Fibroblast of lung (primary cell): ENCODE measurements at regions not wholly inside any gene's neighbourhood (a gene's known extent, or its start where the extent isn't known, plus 50 kb on each side); places are given as distances from the start of the nearest gene placed in this dataset.

ENCODE experiments used
- DNase-seq, 2 donors: peaks; one replicate each; pipeline versions ENCODE4 v3.0.0 to v3.0.0-alpha.2; 2010; ENCODE audit warnings: low read depth in 2 of 2
- H2AFZ ChIP-seq: 2 replicates; pipeline ENCODE4 v1.5.1; 2012; ENCODE audit warnings: low read length, control low read depth, inconsistent platforms
- H3K27ac ChIP-seq: 2 replicates; pipeline ENCODE4 v1.5.1; 2011; ENCODE audit warnings: low read length, control low read depth; ENCODE audit not compliant: insufficient read depth
- H3K27me3 ChIP-seq: 2 replicates; pipeline ENCODE4 v1.5.1; 2011; ENCODE audit warnings: mild to moderate bottlenecking, low read length; ENCODE audit not compliant: control insufficient read depth, insufficient read depth
- H3K36me3 ChIP-seq: 2 replicates; pipeline ENCODE4 v1.5.1; 2011; ENCODE audit warnings: low read length; ENCODE audit not compliant: control insufficient read depth, insufficient read depth
- H3K4me1 ChIP-seq: 2 replicates; pipeline ENCODE4 v1.5.1; 2011; ENCODE audit warnings: low read length; ENCODE audit not compliant: control insufficient read depth, insufficient read depth; ENCODE audit errors: extremely low read depth
- H3K4me2 ChIP-seq: 2 replicates; pipeline ENCODE4 v1.5.1; 2011; ENCODE audit warnings: low read length, control low read depth; ENCODE audit not compliant: insufficient read depth; ENCODE audit errors: extremely low read depth
- H3K4me3 ChIP-seq, 4 experiments: fragments of 200-600 bp in 1 of 4; sonication (generic) in 1 of 4; replicated peaks in 1 of 4; 2 replicates each; pipeline ENCODE4 v1.5.1; 2011 to 2016; ENCODE audit warnings: low read length in 4 of 4, low read depth in 3 of 4, mild to moderate bottlenecking in 3 of 4, control low read depth in 2 of 4, inconsistent platforms in 1 of 4, mixed read lengths in 1 of 4; ENCODE audit not compliant: insufficient read depth in 1 of 4; ENCODE audit errors: control extremely low read depth in 1 of 4
- H3K79me2 ChIP-seq: 2 replicates; pipeline ENCODE4 v1.5.1; 2012; ENCODE audit warnings: mild to moderate bottlenecking, low read length, inconsistent platforms; ENCODE audit not compliant: control insufficient read depth, insufficient read depth
- H3K9ac ChIP-seq: 2 replicates; pipeline ENCODE4 v1.5.1; 2011; ENCODE audit warnings: mild to moderate bottlenecking, low read length, control low read depth; ENCODE audit not compliant: insufficient read depth
- H3K9me3 ChIP-seq: 2 replicates; pipeline ENCODE4 v1.5.1; 2012; ENCODE audit warnings: low read depth, low read length; ENCODE audit not compliant: control insufficient read depth, insufficient read depth
- H4K20me1 ChIP-seq: 2 replicates; pipeline ENCODE4 v1.5.1; 2011; ENCODE audit warnings: low read length; ENCODE audit not compliant: control insufficient read depth, insufficient read depth; ENCODE audit errors: extremely low read depth
- CTCF ChIP-seq, 2 donors: IDR thresholded peaks in 1 of 2; conservative IDR thresholded peaks in 1 of 2; 1 replicate in 1 of 2; 2 replicates in 1 of 2; pipeline ENCODE4 v1.5.1; 2011 to 2012; ENCODE audit warnings: low read length in 2 of 2, control low read depth in 1 of 2, inconsistent platforms in 1 of 2, low read depth in 1 of 2, mild to moderate bottlenecking in 1 of 2
- EZH2 ChIP-seq: IDR thresholded peaks from 2 replicates; pipeline ENCODE4 v1.5.1; 2012; ENCODE audit warnings: low read length, control low read depth, mild to moderate bottlenecking; ENCODE audit errors: missing control alignments

- Histone ChIP-seq H4K20me1 (no peaks in the 10 kb centered on the region), H3K4me3 (no peak overlapping the region), H3K36me3 (no peaks in the 10 kb centered on the region), H3K4me2 (no peak overlapping the region), H3K79me2 (no peaks in the 10 kb centered on the region), H2AFZ (no peak overlapping the region), H3K9ac (no peak overlapping the region), H3K9me3 (no peaks in the 10 kb centered on the region), H3K27ac (no peak overlapping the region), H3K4me1 (no peaks in the 10 kb centered on the region), H3K27me3 (no peaks in the 10 kb centered on the region)
- DNase-seq, result no peak
- TF ChIP-seq EZH2 (no peak), CTCF (conservative IDR thresholded peaks at IDR 0.05 in 1 of 2, IDR thresholded peaks at IDR 0.05 in 1 of 2; ENCODE audit: low read depth in 1 of 2, low read length in 2 of 2) (no peak)
Measured at GRCh38 chr5:148920646-148921288, 94.4 kb downstream of the ADRB2 start.

GRCh38 chr5:148921350-148921749 is 94.9 kb downstream of the ADRB2 start:
- no peaks in the 10 kb centered on the region for H3K9me3 ChIP-seq
- H3K27ac ChIP-seq, result no peak overlapping the region
- H3K9ac ChIP-seq, result no peak overlapping the region
- H3K4me1 ChIP-seq, result no peaks in the 10 kb centered on the region
- no peaks in the 10 kb centered on the region for H4K20me1 ChIP-seq
- no peaks in the 10 kb centered on the region for H3K36me3 ChIP-seq
- no peaks in the 10 kb centered on the region for H3K79me2 ChIP-seq
- DNase-seq, result no peak
- H2AFZ ChIP-seq, result no peak overlapping the region
- TF ChIP-seq EZH2 (no peak), CTCF (conservative IDR thresholded peaks at IDR 0.05 in 1 of 2, IDR thresholded peaks at IDR 0.05 in 1 of 2; ENCODE audit: low read depth in 1 of 2, low read length in 2 of 2) (no peak)
- no peaks in the 10 kb centered on the region for H3K27me3 ChIP-seq
- H3K4me2 ChIP-seq, result no peak overlapping the region
- no peak overlapping the region for H3K4me3 ChIP-seq

- Histone ChIP-seq H3K4me2 (no peak overlapping the region), H3K36me3 (no peaks in the 10 kb centered on the region), H3K9ac (no peak overlapping the region), H3K4me1 (no peaks in the 10 kb centered on the region), H3K27ac (no peak overlapping the region), H3K4me3 (no peak overlapping the region), H3K79me2 (no peaks in the 10 kb centered on the region), H3K27me3 (no peaks in the 10 kb centered on the region), H4K20me1 (no peaks in the 10 kb centered on the region), H3K9me3 (no peaks in the 10 kb centered on the region), H2AFZ (no peak overlapping the region)
- TF ChIP-seq EZH2, result no peak
- TF ChIP-seq CTCF (conservative IDR thresholded peaks at IDR 0.05 in 1 of 2, IDR thresholded peaks at IDR 0.05 in 1 of 2; ENCODE audit: low read depth in 1 of 2, low read length in 2 of 2), result no peak
- DNase-seq, result no peak
Measured at GRCh38 chr5:148922606-148923005, 96.2 kb downstream of the ADRB2 start.
